GM23338 (cell line): ENCODE measurements at regions not wholly inside any gene's neighbourhood (a gene's known extent, or its start where the extent isn't known, plus 50 kb on each side); places are given as distances from the start of the nearest gene placed in this dataset.

Experiments used
- ATAC-seq: fragments of 200-7000 bp; cut with Tn5 transposase; 3 replicates; pipeline ENCODE4 v1.9.1; 2020
- DNase-seq: peaks from one replicate; pipeline ENCODE4 v3.0.0-alpha.2; 2015; ENCODE audit warnings: low spot score
- H2AFZ ChIP-seq: fragments of 200-600 bp; sonication (generic); 2 replicates; pipeline ENCODE4 v1.8.0; 2016; ENCODE audit warnings: antibody characterized with exemption, mild to moderate bottlenecking, moderate library complexity
- H3F3A ChIP-seq: fragments of 200-600 bp; sonication (generic); replicated peaks from 2 replicates; pipeline ENCODE4 v1.8.0; 2017; ENCODE audit warnings: antibody characterized with exemption, mixed run types, low read depth
- H3K27ac ChIP-seq: fragments of 200-600 bp; sonication (generic); 2 replicates; pipeline ENCODE4 v1.6.1; 2016; ENCODE audit warnings: low read depth
- H3K27me3 ChIP-seq: fragments of 200-600 bp; sonication (generic); 2 replicates; pipeline ENCODE4 v1.8.0; 2016; ENCODE audit warnings: mild to moderate bottlenecking, mixed run types, moderate library complexity; ENCODE audit not compliant: insufficient read depth
- H3K36me3 ChIP-seq: fragments of 200-600 bp; sonication (generic); 2 replicates; pipeline ENCODE4 v1.8.0; 2016; ENCODE audit warnings: mild to moderate bottlenecking; ENCODE audit not compliant: insufficient read depth
- H3K4me1 ChIP-seq: fragments of 200-600 bp; sonication (generic); 2 replicates; pipeline ENCODE4 v1.8.0; 2016; ENCODE audit warnings: mild to moderate bottlenecking, moderate library complexity; ENCODE audit not compliant: insufficient read depth
- H3K4me2 ChIP-seq: fragments of 200-600 bp; sonication (generic); 2 replicates; pipeline ENCODE4 v1.7.1; 2017; ENCODE audit warnings: mixed run types
- H3K4me3 ChIP-seq: fragments of 200-600 bp; sonication (generic); 2 replicates; pipeline ENCODE4 v1.6.1; 2016; ENCODE audit warnings: mixed run types
- H3K79me2 ChIP-seq: fragments of 200-600 bp; sonication (generic); replicated peaks from 2 replicates; pipeline ENCODE4 v1.8.0; 2017; ENCODE audit warnings: mild to moderate bottlenecking; ENCODE audit not compliant: insufficient read depth
- H3K9me2 ChIP-seq: fragments of 200-600 bp; sonication (generic); 2 replicates; pipeline ENCODE4 v1.8.0; 2017; ENCODE audit not compliant: insufficient read depth
- H4K20me1 ChIP-seq: fragments of 200-600 bp; sonication (generic); replicated peaks from 2 replicates; pipeline ENCODE4 v1.8.0; 2017; ENCODE audit warnings: mild to moderate bottlenecking; ENCODE audit not compliant: insufficient read depth
- H3K27ac Mint-ChIP-seq: 2 replicates; pipeline ENCODE4 v1.8.0; 2020; ENCODE audit warnings: inconsistent platforms, mild to moderate bottlenecking, moderate library complexity, mixed read lengths
- H3K27me3 Mint-ChIP-seq: 3 replicates; pipeline ENCODE4 v1.8.0; 2022; ENCODE audit warnings: low read depth, mild to moderate bottlenecking, moderate library complexity, mixed read lengths, inconsistent platforms; ENCODE audit not compliant: insufficient read depth, poor library complexity
- H3K36me3 Mint-ChIP-seq: 3 replicates; pipeline ENCODE4 v1.8.0; 2021; ENCODE audit warnings: low read depth, mild to moderate bottlenecking, inconsistent platforms, moderate library complexity, mixed read lengths
- H3K4me1 Mint-ChIP-seq: 3 replicates; pipeline ENCODE4 v1.8.0; 2020; ENCODE audit warnings: mild to moderate bottlenecking, inconsistent platforms, mixed read lengths
- H3K4me3 Mint-ChIP-seq: 3 replicates; pipeline ENCODE4 v1.8.0; 2021; ENCODE audit warnings: moderate library complexity, mild to moderate bottlenecking, inconsistent platforms, mixed read lengths
- H3K9me3 Mint-ChIP-seq: 3 replicates; pipeline ENCODE4 v1.8.0; 2020; ENCODE audit warnings: moderate library complexity, mild to moderate bottlenecking, inconsistent platforms, mixed read lengths
- CREB1 ChIP-seq: fragments of 250-450 bp; sonication (Bioruptor Pico); IDR thresholded peaks from 2 replicates; pipeline ENCODE4 v1.5.0; 2020; ENCODE audit warnings: low read depth, mild to moderate bottlenecking, moderate library complexity
- POLR2AphosphoS5 ChIP-seq: IDR thresholded peaks from 2 replicates; pipeline ENCODE4 v1.6.1; 2016; ENCODE audit warnings: antibody characterized with exemption, low read depth
- ZNF114 ChIP-seq: fragments of 250-450 bp; sonication (Bioruptor Pico); IDR thresholded peaks from 2 replicates; pipeline ENCODE4 v1.5.0; 2020; ENCODE audit warnings: mild to moderate bottlenecking, moderate library complexity
- ZNF331 ChIP-seq: fragments of 250-450 bp; sonication (Bioruptor Pico); IDR thresholded peaks from 2 replicates; pipeline ENCODE4 v1.5.0; 2020; ENCODE audit warnings: low read depth, mild to moderate bottlenecking, moderate library complexity
- TF ChIP-seq, protein P1 (sequence below): fragments of 250-450 bp; sonication (Bioruptor Pico); IDR thresholded peaks from 2 replicates; pipeline ENCODE4 v1.5.0; 2020; ENCODE audit warnings: mild to moderate bottlenecking, moderate library complexity
- TF ChIP-seq, protein P2 (sequence below): IDR thresholded peaks from one replicate; pipeline ENCODE4 v1.6.1; 2018; ENCODE audit warnings: antibody characterized with exemption; ENCODE audit not compliant: unreplicated experiment

DNA sequence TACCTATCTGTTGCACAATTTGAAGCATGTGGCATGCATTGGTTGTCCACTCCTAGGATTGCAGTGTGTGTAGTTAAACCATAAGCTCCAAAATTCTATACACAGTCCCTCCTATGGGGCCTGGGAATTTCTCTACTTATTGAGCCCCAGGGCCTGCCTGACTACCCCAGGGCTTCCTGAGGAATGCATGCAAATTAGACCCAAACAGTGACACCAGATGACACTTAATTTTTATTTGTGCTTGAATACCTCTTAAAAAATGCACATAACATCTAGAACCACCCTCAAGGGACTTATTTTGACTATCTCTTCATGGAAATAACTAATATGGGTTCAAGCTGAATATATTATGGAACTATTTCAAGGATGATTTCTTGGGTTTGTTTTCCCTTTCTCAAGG lies 236.4 kb downstream of the PPP1R2C start (continued):
- TF ChIP-seq, protein P1, sequence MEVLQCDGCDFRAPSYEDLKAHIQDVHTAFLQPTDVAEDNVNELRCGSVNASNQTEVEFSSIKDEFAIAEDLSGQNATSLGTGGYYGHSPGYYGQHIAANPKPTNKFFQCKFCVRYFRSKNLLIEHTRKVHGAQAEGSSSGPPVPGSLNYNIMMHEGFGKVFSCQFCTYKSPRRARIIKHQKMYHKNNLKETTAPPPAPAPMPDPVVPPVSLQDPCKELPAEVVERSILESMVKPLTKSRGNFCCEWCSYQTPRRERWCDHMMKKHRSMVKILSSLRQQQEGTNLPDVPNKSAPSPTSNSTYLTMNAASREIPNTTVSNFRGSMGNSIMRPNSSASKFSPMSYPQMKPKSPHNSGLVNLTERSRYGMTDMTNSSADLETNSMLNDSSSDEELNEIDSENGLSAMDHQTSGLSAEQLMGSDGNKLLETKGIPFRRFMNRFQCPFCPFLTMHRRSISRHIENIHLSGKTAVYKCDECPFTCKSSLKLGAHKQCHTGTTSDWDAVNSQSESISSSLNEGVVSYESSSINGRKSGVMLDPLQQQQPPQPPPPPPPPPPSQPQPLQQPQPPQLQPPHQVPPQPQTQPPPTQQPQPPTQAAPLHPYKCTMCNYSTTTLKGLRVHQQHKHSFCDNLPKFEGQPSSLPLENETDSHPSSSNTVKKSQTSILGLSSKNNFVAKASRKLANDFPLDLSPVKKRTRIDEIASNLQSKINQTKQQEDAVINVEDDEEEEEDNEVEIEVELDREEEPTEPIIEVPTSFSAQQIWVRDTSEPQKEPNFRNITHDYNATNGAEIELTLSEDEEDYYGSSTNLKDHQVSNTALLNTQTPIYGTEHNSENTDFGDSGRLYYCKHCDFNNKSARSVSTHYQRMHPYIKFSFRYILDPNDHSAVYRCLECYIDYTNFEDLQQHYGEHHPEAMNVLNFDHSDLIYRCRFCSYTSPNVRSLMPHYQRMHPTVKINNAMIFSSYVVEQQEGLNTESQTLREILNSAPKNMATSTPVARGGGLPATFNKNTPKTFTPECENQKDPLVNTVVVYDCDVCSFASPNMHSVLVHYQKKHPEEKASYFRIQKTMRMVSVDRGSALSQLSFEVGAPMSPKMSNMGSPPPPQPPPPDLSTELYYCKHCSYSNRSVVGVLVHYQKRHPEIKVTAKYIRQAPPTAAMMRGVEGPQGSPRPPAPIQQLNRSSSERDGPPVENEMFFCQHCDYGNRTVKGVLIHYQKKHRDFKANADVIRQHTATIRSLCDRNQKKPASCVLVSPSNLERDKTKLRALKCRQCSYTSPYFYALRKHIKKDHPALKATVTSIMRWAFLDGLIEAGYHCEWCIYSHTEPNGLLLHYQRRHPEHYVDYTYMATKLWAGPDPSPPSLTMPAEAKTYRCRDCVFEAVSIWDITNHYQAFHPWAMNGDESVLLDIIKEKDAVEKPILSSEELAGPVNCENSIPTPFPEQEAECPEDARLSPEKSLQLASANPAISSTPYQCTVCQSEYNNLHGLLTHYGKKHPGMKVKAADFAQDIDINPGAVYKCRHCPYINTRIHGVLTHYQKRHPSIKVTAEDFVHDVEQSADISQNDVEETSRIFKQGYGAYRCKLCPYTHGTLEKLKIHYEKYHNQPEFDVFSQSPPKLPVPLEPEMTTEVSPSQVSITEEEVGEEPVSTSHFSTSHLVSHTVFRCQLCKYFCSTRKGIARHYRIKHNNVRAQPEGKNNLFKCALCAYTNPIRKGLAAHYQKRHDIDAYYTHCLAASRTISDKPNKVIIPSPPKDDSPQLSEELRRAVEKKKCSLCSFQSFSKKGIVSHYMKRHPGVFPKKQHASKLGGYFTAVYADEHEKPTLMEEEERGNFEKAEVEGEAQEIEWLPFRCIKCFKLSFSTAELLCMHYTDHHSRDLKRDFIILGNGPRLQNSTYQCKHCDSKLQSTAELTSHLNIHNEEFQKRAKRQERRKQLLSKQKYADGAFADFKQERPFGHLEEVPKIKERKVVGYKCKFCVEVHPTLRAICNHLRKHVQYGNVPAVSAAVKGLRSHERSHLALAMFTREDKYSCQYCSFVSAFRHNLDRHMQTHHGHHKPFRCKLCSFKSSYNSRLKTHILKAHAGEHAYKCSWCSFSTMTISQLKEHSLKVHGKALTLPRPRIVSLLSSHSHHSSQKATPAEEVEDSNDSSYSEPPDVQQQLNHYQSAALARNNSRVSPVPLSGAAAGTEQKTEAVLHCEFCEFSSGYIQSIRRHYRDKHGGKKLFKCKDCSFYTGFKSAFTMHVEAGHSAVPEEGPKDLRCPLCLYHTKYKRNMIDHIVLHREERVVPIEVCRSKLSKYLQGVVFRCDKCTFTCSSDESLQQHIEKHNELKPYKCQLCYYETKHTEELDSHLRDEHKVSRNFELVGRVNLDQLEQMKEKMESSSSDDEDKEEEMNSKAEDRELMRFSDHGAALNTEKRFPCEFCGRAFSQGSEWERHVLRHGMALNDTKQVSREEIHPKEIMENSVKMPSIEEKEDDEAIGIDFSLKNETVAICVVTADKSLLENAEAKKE (CRISPR knock-in tag), result no peak
- TF ChIP-seq, protein P2, sequence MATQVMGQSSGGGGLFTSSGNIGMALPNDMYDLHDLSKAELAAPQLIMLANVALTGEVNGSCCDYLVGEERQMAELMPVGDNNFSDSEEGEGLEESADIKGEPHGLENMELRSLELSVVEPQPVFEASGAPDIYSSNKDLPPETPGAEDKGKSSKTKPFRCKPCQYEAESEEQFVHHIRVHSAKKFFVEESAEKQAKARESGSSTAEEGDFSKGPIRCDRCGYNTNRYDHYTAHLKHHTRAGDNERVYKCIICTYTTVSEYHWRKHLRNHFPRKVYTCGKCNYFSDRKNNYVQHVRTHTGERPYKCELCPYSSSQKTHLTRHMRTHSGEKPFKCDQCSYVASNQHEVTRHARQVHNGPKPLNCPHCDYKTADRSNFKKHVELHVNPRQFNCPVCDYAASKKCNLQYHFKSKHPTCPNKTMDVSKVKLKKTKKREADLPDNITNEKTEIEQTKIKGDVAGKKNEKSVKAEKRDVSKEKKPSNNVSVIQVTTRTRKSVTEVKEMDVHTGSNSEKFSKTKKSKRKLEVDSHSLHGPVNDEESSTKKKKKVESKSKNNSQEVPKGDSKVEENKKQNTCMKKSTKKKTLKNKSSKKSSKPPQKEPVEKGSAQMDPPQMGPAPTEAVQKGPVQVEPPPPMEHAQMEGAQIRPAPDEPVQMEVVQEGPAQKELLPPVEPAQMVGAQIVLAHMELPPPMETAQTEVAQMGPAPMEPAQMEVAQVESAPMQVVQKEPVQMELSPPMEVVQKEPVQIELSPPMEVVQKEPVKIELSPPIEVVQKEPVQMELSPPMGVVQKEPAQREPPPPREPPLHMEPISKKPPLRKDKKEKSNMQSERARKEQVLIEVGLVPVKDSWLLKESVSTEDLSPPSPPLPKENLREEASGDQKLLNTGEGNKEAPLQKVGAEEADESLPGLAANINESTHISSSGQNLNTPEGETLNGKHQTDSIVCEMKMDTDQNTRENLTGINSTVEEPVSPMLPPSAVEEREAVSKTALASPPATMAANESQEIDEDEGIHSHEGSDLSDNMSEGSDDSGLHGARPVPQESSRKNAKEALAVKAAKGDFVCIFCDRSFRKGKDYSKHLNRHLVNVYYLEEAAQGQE, result no peak
- TF ChIP-seq ZNF331 (CRISPR knock-in tag), result no peak
- no peak for TF ChIP-seq POLR2AphosphoS5

DNA sequence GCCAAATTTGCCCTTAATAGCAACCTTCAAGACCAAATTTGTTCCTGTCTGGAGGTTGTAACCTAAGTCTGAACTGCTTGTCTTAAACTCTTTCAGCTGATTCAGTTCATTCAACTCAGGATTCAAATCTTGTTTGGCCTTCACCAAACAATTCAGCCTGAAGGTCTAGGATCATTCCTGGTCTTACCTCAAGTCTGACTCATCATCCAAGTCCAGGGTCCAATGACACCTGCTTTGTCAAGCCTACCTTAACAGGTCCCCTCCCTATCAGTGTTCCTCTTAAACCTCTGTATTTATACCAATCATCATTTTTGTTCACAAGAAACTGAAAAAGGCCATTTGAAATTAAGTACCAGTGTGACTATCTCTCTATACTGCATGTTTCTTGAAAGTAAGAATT lies 237.8 kb downstream of the PPP1R2C start:
- Histone ChIP-seq H3K9me2 (no peaks in the 10 kb centered on the region), H3K4me2 (no peak overlapping the region), H3K27ac (no peak overlapping the region), H3K4me3 (no peak overlapping the region), H4K20me1 (no peaks in the 10 kb centered on the region), H3K79me2 (no peaks in the 10 kb centered on the region), H3K4me1 (no peaks in the 10 kb centered on the region), H3K27me3 (no peaks in the 10 kb centered on the region), H3K36me3 (no peaks in the 10 kb centered on the region), H2AFZ (no peak overlapping the region), H3F3A (no peaks in the 10 kb centered on the region)
- TF ChIP-seq ZNF114 (CRISPR knock-in tag), result no peak
- no peak for TF ChIP-seq ZNF331 (CRISPR knock-in tag)
- TF ChIP-seq CREB1 (CRISPR knock-in tag), result no peak
- H3K36me3 Mint-ChIP-seq, result no peaks in the 10 kb centered on the region
- ATAC-seq (no peak), DNase-seq (no peak)
- no peaks in the 10 kb centered on the region for H3K27me3 Mint-ChIP-seq
- no peak overlapping the region for H3K27ac Mint-ChIP-seq
- no peak overlapping the region for H3K4me3 Mint-ChIP-seq
- H3K9me3 Mint-ChIP-seq, result no peaks in the 10 kb centered on the region
- H3K4me1 Mint-ChIP-seq, result no peaks in the 10 kb centered on the region; the same call in 2 of the 3 replicates
